ENCODE measurements at regions not wholly inside any gene's neighbourhood (a gene's known extent, or its start where the extent isn't known, plus 50 kb on each side); places are given as distances from the start of the nearest gene placed in this dataset.

- no peak for DNase-seq
- CTCF ChIA-PET: no interaction called here
- TF ChIP-seq CTCF (IDR thresholded peaks at IDR 0.05; ENCODE audit: unreplicated experiment): no peak
- Mint-ChIP-seq H3K4me3 (ENCODE audit: low read depth, unreplicated experiment) (no peak overlapping the region), H3K27ac (ENCODE audit: unreplicated experiment) (no peak overlapping the region), H3K36me3 (ENCODE audit: insufficient read depth, unreplicated experiment) (no peaks in the 10 kb centered on the region), H3K9me3 (ENCODE audit: low read depth, unreplicated experiment) (no peaks in the 10 kb centered on the region), H3K4me1 (ENCODE audit: low read depth, unreplicated experiment) (no peaks in the 10 kb centered on the region), H3K27me3 (ENCODE audit: unreplicated experiment) (no peaks in the 10 kb centered on the region)
- no TSS peak for BruUV-seq (replicated peaks)
- intact Hi-C loops (cut with micrococcal nuclease; ENCODE audit: unreplicated experiment): no loop called here
Observed at GRCh38 chr14:22305607-22306006, 283.4 kb downstream of the DAD1 start.

GRCh38 chr14:22304326-22304725, 284.7 kb downstream of the DAD1 start:
- no peaks in the 10 kb centered on the region for H3K36me3 Mint-ChIP-seq (ENCODE audit: insufficient read depth, unreplicated experiment)
- no peaks in the 10 kb centered on the region for H3K4me1 Mint-ChIP-seq (ENCODE audit: low read depth, unreplicated experiment)
- intact Hi-C loops (cut with micrococcal nuclease; ENCODE audit: unreplicated experiment): no loop called here
- BruUV-seq (replicated peaks): no TSS peak
- no peaks in the 10 kb centered on the region for H3K9me3 Mint-ChIP-seq (ENCODE audit: low read depth, unreplicated experiment)
- CTCF ChIA-PET: no interaction called here
- DNase-seq: no peak
- TF ChIP-seq CTCF (IDR thresholded peaks at IDR 0.05; ENCODE audit: unreplicated experiment): no peak
- no peaks in the 10 kb centered on the region for H3K27me3 Mint-ChIP-seq (ENCODE audit: unreplicated experiment)
- no peak overlapping the region for H3K27ac Mint-ChIP-seq (ENCODE audit: unreplicated experiment)
- H3K4me3 Mint-ChIP-seq (ENCODE audit: low read depth, unreplicated experiment): no peak overlapping the region

- DNase-seq: no peak
- CTCF ChIA-PET: no interaction called here
- no peak overlapping the region for H3K4me3 Mint-ChIP-seq (ENCODE audit: low read depth, unreplicated experiment)
Observed at GRCh38 chr14:22303589-22304195, 285.3 kb downstream of the DAD1 start.

GRCh38 chr14:22300646-22301045, 288.4 kb downstream of the DAD1 start:
- BruUV-seq (replicated peaks): no TSS peak
- peaks cover 23% of the 10 kb centered on the region for H3K4me1 Mint-ChIP-seq (ENCODE audit: low read depth, unreplicated experiment)
- H3K27me3 Mint-ChIP-seq (ENCODE audit: unreplicated experiment): peaks cover 14% of the 10 kb centered on the region
- intact Hi-C loops (cut with micrococcal nuclease; ENCODE audit: unreplicated experiment): no loop called here
- H3K4me3 Mint-ChIP-seq (ENCODE audit: low read depth, unreplicated experiment): no peak overlapping the region
- no peak for DNase-seq
- no peaks in the 10 kb centered on the region for H3K36me3 Mint-ChIP-seq (ENCODE audit: insufficient read depth, unreplicated experiment)
- CTCF ChIA-PET: no interaction called here
- H3K9me3 Mint-ChIP-seq (ENCODE audit: low read depth, unreplicated experiment): no peaks in the 10 kb centered on the region
- no peak for TF ChIP-seq CTCF (IDR thresholded peaks at IDR 0.05; ENCODE audit: unreplicated experiment)
- no peak overlapping the region for H3K27ac Mint-ChIP-seq (ENCODE audit: unreplicated experiment)

More at GRCh38 chr14:22303589-22304195, 285.3 kb downstream of the DAD1 start:
- Mint-ChIP-seq H3K36me3 (ENCODE audit: insufficient read depth, unreplicated experiment) (no peaks in the 10 kb centered on the region), H3K9me3 (ENCODE audit: low read depth, unreplicated experiment) (no peaks in the 10 kb centered on the region), H3K4me1 (ENCODE audit: low read depth, unreplicated experiment) (peaks cover under 1% of the 10 kb centered on the region), H3K27ac (ENCODE audit: unreplicated experiment) (no peak overlapping the region), H3K27me3 (ENCODE audit: unreplicated experiment) (peaks cover 3% of the 10 kb centered on the region)
- no peak for TF ChIP-seq CTCF (IDR thresholded peaks at IDR 0.05; ENCODE audit: unreplicated experiment)
- intact Hi-C loops (cut with micrococcal nuclease; ENCODE audit: unreplicated experiment): no loop called here
- BruUV-seq (replicated peaks): no TSS peak

Measured in Calu3 (cell line).